DOHH2 (cell line): ENCODE measurements at regions not wholly inside any gene's neighbourhood (a gene's known extent, or its start where the extent isn't known, plus 50 kb on each side); places are given as distances from the start of the nearest gene placed in this dataset.
A peak's percentile ranks its signal among the peaks of the same experiment; 100 is the strongest.

Experiments
- H3F3A ChIP-seq: fragments of 200-600 bp; sonication (generic), shearing (Covaris generic); 2 replicates; pipeline ENCODE4 v1.6.0; 2016; ENCODE audit warnings: antibody characterized with exemption, mild to moderate bottlenecking; ENCODE audit not compliant: control insufficient read depth, insufficient read depth
- H3K27ac ChIP-seq: fragments of 200-600 bp; sonication (generic); 2 replicates; pipeline ENCODE4 v1.5.1; 2014; ENCODE audit warnings: low read depth, mild to moderate bottlenecking, low read length, moderate library complexity
- H3K27me3 ChIP-seq: fragments of 200-600 bp; sonication (generic); 2 replicates; pipeline ENCODE4 v1.6.1; 2014; ENCODE audit warnings: mild to moderate bottlenecking, low read length, mixed read lengths; ENCODE audit not compliant: control insufficient read depth
- H3K36me3 ChIP-seq: fragments of 200-600 bp; sonication (generic); 2 replicates; pipeline ENCODE4 v1.6.1; 2014; ENCODE audit warnings: mild to moderate bottlenecking, low read length, moderate library complexity, mixed read lengths; ENCODE audit not compliant: control insufficient read depth
- H3K4me1 ChIP-seq: fragments of 200-600 bp; sonication (generic); 2 replicates; pipeline ENCODE4 v1.6.1; 2014; ENCODE audit warnings: mild to moderate bottlenecking, low read length, mixed read lengths; ENCODE audit not compliant: control insufficient read depth
- H3K4me2 ChIP-seq: fragments of 200-600 bp; sonication (generic); 2 replicates; pipeline ENCODE4 v1.6.0; 2014; ENCODE audit warnings: mild to moderate bottlenecking, low read length, moderate library complexity
- H3K4me3 ChIP-seq: fragments of 200-600 bp; sonication (generic); 2 replicates; pipeline ENCODE4 v1.5.1; 2014; ENCODE audit warnings: mild to moderate bottlenecking, low read length, mixed read lengths
- H3K79me2 ChIP-seq: fragments of 200-600 bp; sonication (generic); 2 replicates; pipeline ENCODE4 v1.6.1; 2014; ENCODE audit warnings: mild to moderate bottlenecking, low read length, mixed read lengths; ENCODE audit not compliant: control insufficient read depth
- H3K9me2 ChIP-seq: fragments of 200-600 bp; sonication (generic); replicated peaks from 2 replicates; pipeline ENCODE4 v1.6.1; 2014; ENCODE audit warnings: mild to moderate bottlenecking, low read length, mixed read lengths; ENCODE audit not compliant: control insufficient read depth
- H3K9me3 ChIP-seq: fragments of 200-600 bp; sonication (generic); 2 replicates; pipeline ENCODE4 v1.6.1; 2014; ENCODE audit warnings: antibody characterized with exemption, low read length, mixed read lengths; ENCODE audit not compliant: control insufficient read depth, insufficient read depth
- H4K20me1 ChIP-seq: fragments of 200-600 bp; sonication (generic); 2 replicates; pipeline ENCODE4 v1.6.0; 2014; ENCODE audit warnings: low read depth, mild to moderate bottlenecking, antibody characterized with exemption, low read length, moderate library complexity; ENCODE audit not compliant: control insufficient read depth, insufficient read depth
- CTCF ChIP-seq: fragments of 200-600 bp; sonication (generic); IDR thresholded peaks from one replicate; pipeline ENCODE4 v1.5.1; 2014; ENCODE audit warnings: antibody characterized with exemption, mild to moderate bottlenecking, low read depth, low read length; ENCODE audit not compliant: poor library complexity, severe bottlenecking
- EZH2phosphoT487 ChIP-seq: fragments of 200-600 bp; sonication (generic); IDR thresholded peaks from 2 replicates; pipeline ENCODE4 v1.6.1; 2017; ENCODE audit warnings: borderline replicate concordance, mild to moderate bottlenecking, antibody characterized with exemption, low read length, moderate library complexity, mixed read lengths

- TF ChIP-seq EZH2phosphoT487 (no peak), CTCF (peak; percentile 38)
- H4K20me1 ChIP-seq = no peaks in the 10 kb centered on the region
These were observed 224.8 kb downstream of the RPS24 start for GRCh38 chr10:78258323-78259030.

DNA sequence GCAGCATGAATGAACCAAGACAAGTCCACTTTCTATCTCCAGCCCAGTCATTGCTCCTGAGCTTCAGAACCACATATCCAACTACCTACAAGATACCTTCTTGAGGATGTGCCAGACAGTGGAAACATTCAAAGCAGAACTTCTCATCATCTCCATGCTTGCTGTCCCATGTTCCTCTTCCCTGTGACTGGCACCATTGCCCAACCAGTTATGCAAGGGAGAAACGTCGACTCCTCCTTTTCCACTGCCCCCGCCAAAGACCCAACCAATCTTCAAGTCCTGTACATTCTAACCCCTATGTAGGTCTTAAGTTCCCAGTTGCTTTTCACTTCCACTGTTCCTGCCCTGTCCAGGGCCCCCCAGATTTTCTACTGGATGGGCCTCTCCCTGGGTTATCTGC is 225.7 kb downstream of the RPS24 start:
- Histone ChIP-seq H3K4me3 (no peak overlapping the region), H3K4me1 (no peaks in the 10 kb centered on the region), H4K20me1 (no peaks in the 10 kb centered on the region), H3K9me2 (no peaks in the 10 kb centered on the region), H3K27ac (no peak overlapping the region), H3K36me3 (no peaks in the 10 kb centered on the region), H3K79me2 (no peaks in the 10 kb centered on the region), H3K9me3 (no peaks in the 10 kb centered on the region), H3K4me2 (no peak overlapping the region), H3K27me3 (no peaks in the 10 kb centered on the region; the same call in 1 of the 2 replicates), H3F3A (no peaks in the 10 kb centered on the region)
- TF ChIP-seq CTCF (no peak), EZH2phosphoT487 (no peak)

More at GRCh38 chr10:78258323-78259030, 224.8 kb downstream of the RPS24 start:
- Histone ChIP-seq H3K4me1 (no peaks in the 10 kb centered on the region), H3K27me3 (no peaks in the 10 kb centered on the region; the same call in 1 of the 2 replicates), H3K27ac (no peak overlapping the region), H3K79me2 (no peaks in the 10 kb centered on the region), H3K4me2 (no peak overlapping the region), H3K9me3 (no peaks in the 10 kb centered on the region), H3K4me3 (no peak overlapping the region), H3F3A (no peaks in the 10 kb centered on the region), H3K36me3 (no peaks in the 10 kb centered on the region), H3K9me2 (no peaks in the 10 kb centered on the region)

DNA sequence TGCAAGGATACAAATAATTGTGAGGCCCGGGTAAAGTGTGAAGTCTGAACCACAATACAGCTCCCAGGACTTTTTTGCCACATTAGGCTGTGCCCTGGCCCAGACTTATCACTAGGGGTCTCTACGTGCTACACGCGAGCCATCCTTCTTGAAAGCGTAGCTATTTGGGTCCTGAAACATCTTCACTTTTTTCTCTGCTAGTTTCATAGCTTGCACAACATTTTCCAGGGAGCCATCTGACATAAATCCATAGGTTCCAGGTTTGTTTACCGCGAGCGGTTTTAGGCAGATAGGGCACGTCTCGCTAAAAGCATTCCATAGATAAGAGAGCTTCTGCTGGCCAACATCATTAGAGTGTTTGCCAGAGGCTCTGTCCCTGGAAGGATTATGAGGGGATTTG is 226.5 kb downstream of the RPS24 start:
- H3K27me3 ChIP-seq = peaks cover under 1% of the 10 kb centered on the region; the same call in 1 of the 2 replicates
- TF ChIP-seq CTCF (no peak), EZH2phosphoT487 (no peak)
- H4K20me1 ChIP-seq = no peaks in the 10 kb centered on the region
- H3K9me3 ChIP-seq = no peaks in the 10 kb centered on the region
- H3K4me3 ChIP-seq = no peak overlapping the region
- H3K27ac ChIP-seq = no peak overlapping the region
- no peak overlapping the region for H3K4me2 ChIP-seq
- H3K4me1 ChIP-seq = no peaks in the 10 kb centered on the region
- H3F3A ChIP-seq = no peaks in the 10 kb centered on the region
- no peaks in the 10 kb centered on the region for H3K79me2 ChIP-seq
- no peaks in the 10 kb centered on the region for H3K36me3 ChIP-seq
- H3K9me2 ChIP-seq = no peaks in the 10 kb centered on the region
